Natural killer cell (primary cell): ENCODE measurements at regions not wholly inside any gene's neighbourhood (a gene's known extent, or its start where the extent isn't known, plus 50 kb on each side); places are given as distances from the start of the nearest gene placed in this dataset.

Source experiments
- ATAC-seq, 3 donors: fragments of 150-1000 bp in 2 of 3; fragments of 200-7000 bp in 1 of 3; cut with Tn5 transposase; 1 replicate in 1 of 3; 2 replicates in 2 of 3; pipeline ENCODE4 v1.10.0; 2021; ENCODE audit warnings: mild to moderate bottlenecking in 2 of 3, moderate library complexity in 2 of 3
- DNase-seq, 2 donors: peaks; one replicate each; pipeline versions ENCODE4 v3.0.0 to v3.0.0-alpha.2; 2013 to 2021; ENCODE audit warnings: mixed read lengths in 1 of 2
- H3K27ac ChIP-seq: one replicate; pipeline ENCODE4 v1.5.1; 2013; ENCODE audit warnings: mild to moderate bottlenecking, low read length
- H3K27me3 ChIP-seq: one replicate; pipeline ENCODE4 v1.6.1; 2013; ENCODE audit warnings: low read length; ENCODE audit not compliant: control insufficient read depth, insufficient read depth
- H3K36me3 ChIP-seq: one replicate; pipeline ENCODE4 v1.6.1; 2013; ENCODE audit warnings: low read length; ENCODE audit not compliant: control insufficient read depth, insufficient read depth
- H3K4me1 ChIP-seq: one replicate; pipeline ENCODE4 v1.6.1; 2013; ENCODE audit warnings: low read length; ENCODE audit not compliant: control insufficient read depth, insufficient read depth
- H3K4me3 ChIP-seq: one replicate; pipeline ENCODE4 v1.5.1; 2013; ENCODE audit warnings: low read length
- H3K9me3 ChIP-seq: one replicate; pipeline ENCODE4 v1.6.1; 2013; ENCODE audit warnings: low read length; ENCODE audit not compliant: control insufficient read depth, insufficient read depth
- H3K27ac Mint-ChIP-seq, 2 donors: one replicate each; pipeline ENCODE4 v1.8.0; 2022; ENCODE audit warnings: mild to moderate bottlenecking in 2 of 2, mixed read lengths in 2 of 2, moderate library complexity in 1 of 2
- H3K27me3 Mint-ChIP-seq, 2 donors: one replicate each; pipeline ENCODE4 v1.8.0; 2022; ENCODE audit warnings: low read depth in 2 of 2, mixed read lengths in 2 of 2
- H3K36me3 Mint-ChIP-seq: one replicate; pipeline ENCODE4 v1.8.0; 2022; ENCODE audit warnings: mixed read lengths
- H3K4me1 Mint-ChIP-seq, 2 donors: one replicate each; pipeline ENCODE4 v1.8.0; 2022; ENCODE audit warnings: mixed read lengths in 2 of 2
- H3K4me3 Mint-ChIP-seq: one replicate; pipeline ENCODE4 v1.8.0; 2022; ENCODE audit warnings: mild to moderate bottlenecking, moderate library complexity, mixed read lengths
- H3K9me3 Mint-ChIP-seq, 2 donors: one replicate each; pipeline ENCODE4 v1.8.0; 2022; ENCODE audit warnings: mixed read lengths in 2 of 2
- CTCF ChIP-seq: fragments of 200-600 bp; IDR thresholded peaks from one replicate; pipeline ENCODE4 v1.8.0; 2022; ENCODE audit warnings: antibody characterized with exemption
- WGBS: methylation state at CpG from one replicate; pipeline ENCODE4 v1.1.7; 2013; ENCODE audit warnings: missing lambda C conversion rate; ENCODE audit not compliant: insufficient coverage; 5-methylcytosine and 5-hydroxymethylcytosine counted together
- intact Hi-C: fragments of 100-400 bp; cut with micrococcal nuclease; formaldehyde crosslinking; loops from one replicate; pipeline ENCODE4 v1.14.2; 2022

GRCh38 chr14:22390195-22390594 lies 198.8 kb downstream of the DAD1 start:
- intact Hi-C loops: loop anchor here (5.0 kb wide), 1 partner anchor 37 kb away; no protein-coding TSS in a partner anchor
- Histone ChIP-seq H3K27me3 (no peaks in the 10 kb centered on the region), H3K27ac (no peak overlapping the region), H3K4me3 (no peak overlapping the region), H3K9me3 (no peaks in the 10 kb centered on the region), H3K36me3 (no peaks in the 10 kb centered on the region), H3K4me1 (peaks cover 20% of the 10 kb centered on the region)
- no peak for DNase-seq
- no peak for TF ChIP-seq CTCF
- Mint-ChIP-seq H3K4me1 (peaks cover 58 to 64% of the 10 kb centered on the region in 2 donors), H3K4me3 (no peak overlapping the region), H3K9me3 (no peaks in the 10 kb centered on the region), H3K36me3 (no peaks in the 10 kb centered on the region), H3K27me3 (no peaks in the 10 kb centered on the region), H3K27ac (peak overlapping the region in 1 of 2 donors; percentile 89)
- WGBS: no CpG with 5 or more reads among the region's 5 CpGs
- no peak for ATAC-seq

- Histone ChIP-seq H3K36me3 (no peaks in the 10 kb centered on the region), H3K27me3 (no peaks in the 10 kb centered on the region), H3K9me3 (no peaks in the 10 kb centered on the region), H3K27ac (no peak overlapping the region), H3K4me3 (no peak overlapping the region), H3K4me1 (peaks cover 24% of the 10 kb centered on the region)
- H3K36me3 Mint-ChIP-seq: no peaks in the 10 kb centered on the region
- 86% methylated on average over 8 of the region's 8 CpGs for WGBS
- DNase-seq (no peak), ATAC-seq (no peak)
- H3K4me3 Mint-ChIP-seq: no peak overlapping the region
- intact Hi-C loops: loop anchor here (10.0 kb wide), 1 partner anchor 666 kb away; the partner anchor contains the start of gene CDH24
- H3K4me1 Mint-ChIP-seq: peaks cover 53 to 54% of the 10 kb centered on the region in 2 donors
- no peaks in the 10 kb centered on the region for H3K9me3 Mint-ChIP-seq
- no peaks in the 10 kb centered on the region for H3K27me3 Mint-ChIP-seq
- H3K27ac Mint-ChIP-seq: peak overlapping the region in 1 of 2 donors; percentile 77
- TF ChIP-seq CTCF: no peak
Observed at GRCh38 chr14:22388669-22389595, 200.1 kb downstream of the DAD1 start.

- Histone ChIP-seq H3K36me3 (no peaks in the 10 kb centered on the region), H3K4me1 (peaks cover 33% of the 10 kb centered on the region), H3K9me3 (no peaks in the 10 kb centered on the region), H3K27ac (no peak overlapping the region), H3K4me3 (no peak overlapping the region), H3K27me3 (no peaks in the 10 kb centered on the region)
- ATAC-seq (peak in 1 of 3 donors; percentile 3), DNase-seq (no peak)
- Mint-ChIP-seq H3K4me3 (no peak overlapping the region), H3K36me3 (no peaks in the 10 kb centered on the region), H3K27me3 (no peaks in the 10 kb centered on the region), H3K4me1 (peaks cover 42% of the 10 kb centered on the region in 2 donors), H3K27ac (peak overlapping the region; percentile 73 to 77), H3K9me3 (no peaks in the 10 kb centered on the region)
- WGBS: 43% methylated on average over 11 of the region's 11 CpGs
- TF ChIP-seq CTCF: peak; percentile 42
- intact Hi-C loops: loop anchor here (1.0 to 10.0 kb wide), 7 partner anchors 85 to 667 kb away; partner anchors contain the start of genes AJUBA and CDH24
Observed at GRCh38 chr14:22387776-22388241, 201.2 kb downstream of the DAD1 start.
